GM12874 (cell line): ENCODE measurements at regions not wholly inside any gene's neighbourhood (a gene's known extent, or its start where the extent isn't known, plus 50 kb on each side); places are given as distances from the start of the nearest gene placed in this dataset.

Experiments
- CTCF ChIP-seq: IDR thresholded peaks from 2 replicates; pipeline ENCODE4 v1.5.1; 2011; ENCODE audit warnings: low read depth, mild to moderate bottlenecking, control low read depth, low read length, moderate library complexity; ENCODE audit not compliant: insufficient read depth

GRCh38 chr12:115810122-115810901, 467.2 kb downstream of the MED13L start:
- no peak for TF ChIP-seq CTCF

GRCh38 chr12:115806000-115806399, 471.5 kb downstream of the MED13L start:
- no peak for TF ChIP-seq CTCF

- TF ChIP-seq CTCF, result no peak
Measured at GRCh38 chr12:115802767-115803166, 474.7 kb downstream of the MED13L start.

- no peak for TF ChIP-seq CTCF
Measured at GRCh38 chr12:115801871-115802270, 475.6 kb downstream of the MED13L start.

GRCh38 chr12:115799610-115800009, 477.9 kb downstream of the MED13L start:
- TF ChIP-seq CTCF, result no peak

- no peak for TF ChIP-seq CTCF
Measured at GRCh38 chr12:115798309-115798917, 479.1 kb downstream of the MED13L start.

- TF ChIP-seq CTCF, result no peak
Measured at GRCh38 chr12:115794659-115795081, 482.8 kb downstream of the MED13L start.
